Muscle of leg (tissue), 3 donors: ENCODE measurements at regions not wholly inside any gene's neighbourhood (a gene's known extent, or its start where the extent isn't known, plus 50 kb on each side); places are given as distances from the start of the nearest gene placed in this dataset.

Source experiments
- DNase-seq: peaks from one replicate; pipeline ENCODE4 v3.0.0; 2013
- H3K27ac ChIP-seq: one replicate; pipeline ENCODE4 v1.5.1; 2013; ENCODE audit warnings: mild to moderate bottlenecking, low read length, control low read depth
- H3K27me3 ChIP-seq: one replicate; pipeline ENCODE4 v1.6.1; 2013; ENCODE audit warnings: low read length; ENCODE audit not compliant: control insufficient read depth, insufficient read depth
- H3K36me3 ChIP-seq: one replicate; pipeline ENCODE4 v1.6.1; 2013; ENCODE audit warnings: low read length; ENCODE audit not compliant: control insufficient read depth, insufficient read depth
- H3K4me1 ChIP-seq: one replicate; pipeline ENCODE4 v1.6.1; 2013; ENCODE audit warnings: low read length; ENCODE audit not compliant: control insufficient read depth, insufficient read depth
- H3K4me3 ChIP-seq: one replicate; pipeline ENCODE4 v1.5.1; 2013; ENCODE audit warnings: low read length, control low read depth
- H3K9me3 ChIP-seq: replicated peaks from 2 replicates; pipeline ENCODE4 v1.6.1; 2013; ENCODE audit warnings: low read depth, low read length; ENCODE audit not compliant: control insufficient read depth
- WGBS: methylation state at CpG from one replicate; pipeline ENCODE4 v1.1.5; 2013; ENCODE audit warnings: missing lambda C conversion rate; ENCODE audit not compliant: insufficient coverage; 5-methylcytosine and 5-hydroxymethylcytosine counted together

- peak; percentile 14 for DNase-seq
- Histone ChIP-seq H3K27me3 (peaks cover 2% of the 10 kb centered on the region), H3K36me3 (no peaks in the 10 kb centered on the region), H3K9me3 (no peaks in the 10 kb centered on the region), H3K4me1 (no peaks in the 10 kb centered on the region), H3K27ac (no peak overlapping the region), H3K4me3 (no peak overlapping the region)
- 73% methylated on average over 7 of the region's 7 CpGs for WGBS
These were observed 393.8 kb upstream of the PRKCQ start for GRCh38 chr10:6973899-6974298.

- H3K36me3 ChIP-seq: no peaks in the 10 kb centered on the region
- WGBS: 27% methylated on average over 1 of the region's 6 CpGs
- no peaks in the 10 kb centered on the region for H3K4me1 ChIP-seq
- peaks cover 2% of the 10 kb centered on the region for H3K27me3 ChIP-seq
- H3K27ac ChIP-seq: no peak overlapping the region
- no peaks in the 10 kb centered on the region for H3K9me3 ChIP-seq
- H3K4me3 ChIP-seq: no peak overlapping the region
- DNase-seq: no peak
These were observed 392.1 kb upstream of the PRKCQ start for GRCh38 chr10:6972226-6972625.

GRCh38 chr10:6969659-6970058 lies 389.6 kb upstream of the PRKCQ start:
- DNase-seq: no peak
- Histone ChIP-seq H3K27me3 (no peaks in the 10 kb centered on the region), H3K4me3 (no peak overlapping the region), H3K9me3 (no peaks in the 10 kb centered on the region), H3K4me1 (no peaks in the 10 kb centered on the region), H3K36me3 (no peaks in the 10 kb centered on the region), H3K27ac (no peak overlapping the region)
- no CpG with 5 or more reads among the region's 4 CpGs for WGBS

GRCh38 chr10:6964543-6964942 lies 384.5 kb upstream of the PRKCQ start:
- Histone ChIP-seq H3K9me3 (no peaks in the 10 kb centered on the region), H3K27ac (no peak overlapping the region), H3K4me3 (no peak overlapping the region), H3K4me1 (no peaks in the 10 kb centered on the region), H3K36me3 (no peaks in the 10 kb centered on the region), H3K27me3 (no peaks in the 10 kb centered on the region)
- WGBS: 75% methylated on average over 2 of the region's 4 CpGs
- no peak for DNase-seq

- Histone ChIP-seq H3K4me3 (no peak overlapping the region), H3K27ac (no peak overlapping the region), H3K9me3 (no peaks in the 10 kb centered on the region), H3K4me1 (no peaks in the 10 kb centered on the region), H3K27me3 (no peaks in the 10 kb centered on the region), H3K36me3 (no peaks in the 10 kb centered on the region)
- 80% methylated on average over 4 of the region's 6 CpGs for WGBS
- peak; percentile 11 for DNase-seq
These were observed 382.5 kb upstream of the PRKCQ start for GRCh38 chr10:6962576-6962975.

GRCh38 chr10:6958711-6959110 lies 378.6 kb upstream of the PRKCQ start:
- Histone ChIP-seq H3K36me3 (no peaks in the 10 kb centered on the region), H3K27ac (no peak overlapping the region), H3K9me3 (no peaks in the 10 kb centered on the region), H3K4me3 (no peak overlapping the region), H3K4me1 (no peaks in the 10 kb centered on the region), H3K27me3 (no peaks in the 10 kb centered on the region)
- WGBS: no CpG with 5 or more reads among the region's 1 CpG
- no peak for DNase-seq

- no peak overlapping the region for H3K27ac ChIP-seq
- H3K36me3 ChIP-seq: no peaks in the 10 kb centered on the region
- 20% methylated on average over 1 of the region's 1 CpG for WGBS
- no peaks in the 10 kb centered on the region for H3K27me3 ChIP-seq
- H3K4me3 ChIP-seq: no peak overlapping the region
- no peak for DNase-seq
- no peaks in the 10 kb centered on the region for H3K4me1 ChIP-seq
- no peaks in the 10 kb centered on the region for H3K9me3 ChIP-seq
These were observed 378.2 kb upstream of the PRKCQ start for GRCh38 chr10:6958254-6958653.

GRCh38 chr10:6957851-6958250 lies 377.8 kb upstream of the PRKCQ start:
- Histone ChIP-seq H3K27me3 (no peaks in the 10 kb centered on the region), H3K4me1 (no peaks in the 10 kb centered on the region), H3K36me3 (no peaks in the 10 kb centered on the region), H3K4me3 (no peak overlapping the region), H3K9me3 (no peaks in the 10 kb centered on the region), H3K27ac (no peak overlapping the region)
- 88% methylated on average over 1 of the region's 4 CpGs for WGBS
- no peak for DNase-seq

GRCh38 chr10:6956562-6956961 lies 376.5 kb upstream of the PRKCQ start:
- Histone ChIP-seq H3K36me3 (no peaks in the 10 kb centered on the region), H3K27me3 (no peaks in the 10 kb centered on the region), H3K9me3 (no peaks in the 10 kb centered on the region), H3K4me1 (no peaks in the 10 kb centered on the region), H3K27ac (no peak overlapping the region), H3K4me3 (no peak overlapping the region)
- peak; percentile 58 for DNase-seq
- 20% methylated on average over 1 of the region's 3 CpGs for WGBS

GRCh38 chr10:6953271-6953801 lies 373.3 kb upstream of the PRKCQ start:
- Histone ChIP-seq H3K4me3 (no peak overlapping the region), H3K4me1 (no peaks in the 10 kb centered on the region), H3K9me3 (peaks cover 2% of the 10 kb centered on the region), H3K27ac (no peak overlapping the region), H3K36me3 (no peaks in the 10 kb centered on the region), H3K27me3 (no peaks in the 10 kb centered on the region)
- DNase-seq: peak; percentile 62
- WGBS: 50% methylated on average over 2 of the region's 6 CpGs

- H3K9me3 ChIP-seq: peaks cover 2% of the 10 kb centered on the region
- H3K36me3 ChIP-seq: no peaks in the 10 kb centered on the region
- DNase-seq: peak; percentile 17
- H3K27me3 ChIP-seq: no peaks in the 10 kb centered on the region
- H3K4me1 ChIP-seq: no peaks in the 10 kb centered on the region
- H3K4me3 ChIP-seq: no peak overlapping the region
- no CpG with 5 or more reads among the region's 4 CpGs for WGBS
- no peak overlapping the region for H3K27ac ChIP-seq
These were observed 371.7 kb upstream of the PRKCQ start for GRCh38 chr10:6951732-6952131.
